Erythroblast (primary cell): ENCODE measurements at regions not wholly inside any gene's neighbourhood (a gene's known extent, or its start where the extent isn't known, plus 50 kb on each side); places are given as distances from the start of the nearest gene placed in this dataset.

ENCODE experiments used
- GATA1 ChIP-seq: IDR thresholded peaks from 2 replicates; pipeline ENCODE4 v1.6.1; 2011; ENCODE audit warnings: low read depth, mild to moderate bottlenecking, control low read depth, low read length, moderate library complexity
- POLR2A ChIP-seq: IDR thresholded peaks from 2 replicates; pipeline ENCODE4 v1.6.1; 2011; ENCODE audit warnings: mild to moderate bottlenecking, low read length

DNA sequence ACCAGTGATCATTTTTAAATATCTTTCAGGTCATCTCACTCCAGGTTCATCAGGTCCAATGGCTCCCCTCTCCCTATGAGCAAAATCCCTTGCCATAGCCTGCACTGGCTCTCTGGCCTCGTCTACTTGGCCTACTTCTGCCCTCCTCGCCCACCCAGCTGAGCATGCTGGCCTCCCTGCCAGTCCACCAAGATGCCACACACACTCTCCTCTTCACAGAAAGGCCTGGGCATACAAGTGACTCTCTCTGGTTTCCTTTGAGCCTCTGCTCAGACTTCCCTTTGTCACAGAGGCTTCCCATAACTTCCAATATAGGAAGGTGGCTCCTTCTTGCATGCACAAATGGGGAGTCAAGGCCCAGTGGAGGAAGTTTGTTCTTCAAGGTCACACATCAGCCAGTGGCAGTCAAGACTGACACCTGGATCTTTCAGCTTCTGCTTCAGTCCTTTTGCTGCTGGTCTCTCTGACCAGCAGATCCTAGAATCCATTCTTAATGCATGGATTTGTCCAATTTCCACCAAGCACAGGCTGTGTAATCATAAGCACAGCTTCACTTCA is 223.2 kb upstream of the HES1 start:
- TF ChIP-seq POLR2A (no peak), GATA1 (no peak)
